ENCODE measurements at regions not wholly inside any gene's neighbourhood (a gene's known extent, or its start where the extent isn't known, plus 50 kb on each side); places are given as distances from the start of the nearest gene placed in this dataset.

DNA sequence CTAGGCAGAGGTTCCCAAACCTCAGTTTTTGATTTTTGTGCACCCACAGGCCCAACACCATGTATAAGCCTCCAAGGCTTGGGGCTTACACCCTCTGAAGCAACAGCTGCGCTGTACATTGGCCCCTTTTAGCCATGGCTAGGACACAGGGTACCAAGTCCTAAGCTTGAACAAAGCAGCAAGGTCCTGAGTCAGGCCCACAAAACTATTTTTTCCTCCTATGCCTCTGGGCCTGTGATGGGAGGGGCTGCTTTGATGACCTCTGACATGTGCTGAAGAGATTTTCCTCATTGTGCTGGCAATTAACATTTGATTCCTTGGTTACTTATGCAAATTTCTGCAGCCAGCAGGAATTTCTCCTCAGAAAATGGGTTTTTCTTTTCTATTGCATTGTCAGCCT lies 262.2 kb upstream of the CEP162 start:
- no peak overlapping the region for H3K27ac Mint-ChIP-seq
- Histone ChIP-seq H3K4me1 (ENCODE audit: control insufficient read depth, insufficient read depth, low read length) (no peaks in the 10 kb centered on the region), H3K4me3 (ENCODE audit: low read length) (no peak overlapping the region), H3K27me3 (ENCODE audit: control insufficient read depth, insufficient read depth, low read length, poor library complexity, severe bottlenecking) (no peaks in the 10 kb centered on the region), H3K9ac (ENCODE audit: extremely low read depth, low read length, poor library complexity, severe bottlenecking) (no peak overlapping the region), H3K9me3 (ENCODE audit: control insufficient read depth, low read length) (peaks cover 12% of the 10 kb centered on the region), H3K36me3 (ENCODE audit: control insufficient read depth, insufficient read depth, low read length) (no peaks in the 10 kb centered on the region), H3K27ac (ENCODE audit: low read depth, low read length) (no peak overlapping the region)
- H3K36me3 Mint-ChIP-seq (ENCODE audit: low read depth) = peaks cover 8% of the 10 kb centered on the region
- TF ChIP-seq, protein P1, sequence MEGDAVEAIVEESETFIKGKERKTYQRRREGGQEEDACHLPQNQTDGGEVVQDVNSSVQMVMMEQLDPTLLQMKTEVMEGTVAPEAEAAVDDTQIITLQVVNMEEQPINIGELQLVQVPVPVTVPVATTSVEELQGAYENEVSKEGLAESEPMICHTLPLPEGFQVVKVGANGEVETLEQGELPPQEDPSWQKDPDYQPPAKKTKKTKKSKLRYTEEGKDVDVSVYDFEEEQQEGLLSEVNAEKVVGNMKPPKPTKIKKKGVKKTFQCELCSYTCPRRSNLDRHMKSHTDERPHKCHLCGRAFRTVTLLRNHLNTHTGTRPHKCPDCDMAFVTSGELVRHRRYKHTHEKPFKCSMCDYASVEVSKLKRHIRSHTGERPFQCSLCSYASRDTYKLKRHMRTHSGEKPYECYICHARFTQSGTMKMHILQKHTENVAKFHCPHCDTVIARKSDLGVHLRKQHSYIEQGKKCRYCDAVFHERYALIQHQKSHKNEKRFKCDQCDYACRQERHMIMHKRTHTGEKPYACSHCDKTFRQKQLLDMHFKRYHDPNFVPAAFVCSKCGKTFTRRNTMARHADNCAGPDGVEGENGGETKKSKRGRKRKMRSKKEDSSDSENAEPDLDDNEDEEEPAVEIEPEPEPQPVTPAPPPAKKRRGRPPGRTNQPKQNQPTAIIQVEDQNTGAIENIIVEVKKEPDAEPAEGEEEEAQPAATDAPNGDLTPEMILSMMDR (conservative IDR thresholded peaks at IDR 0.05) = no peak
- no peak for DNase-seq
- no peak overlapping the region for H3K4me3 Mint-ChIP-seq
- peaks cover 38% of the 10 kb centered on the region for H3K9me3 Mint-ChIP-seq
- 89% methylated on average over 1 of the region's 1 CpG; no CpG with 5 or more reads in 1 of the 2 experiments for WGBS, 2 experiments (ENCODE audit: insufficient coverage in 1 of 2, insufficient read length in 1 of 2)
- peaks cover 6% of the 10 kb centered on the region for H3K4me1 Mint-ChIP-seq
- H3K27me3 Mint-ChIP-seq (ENCODE audit: insufficient read depth) = no peaks in the 10 kb centered on the region

DNA sequence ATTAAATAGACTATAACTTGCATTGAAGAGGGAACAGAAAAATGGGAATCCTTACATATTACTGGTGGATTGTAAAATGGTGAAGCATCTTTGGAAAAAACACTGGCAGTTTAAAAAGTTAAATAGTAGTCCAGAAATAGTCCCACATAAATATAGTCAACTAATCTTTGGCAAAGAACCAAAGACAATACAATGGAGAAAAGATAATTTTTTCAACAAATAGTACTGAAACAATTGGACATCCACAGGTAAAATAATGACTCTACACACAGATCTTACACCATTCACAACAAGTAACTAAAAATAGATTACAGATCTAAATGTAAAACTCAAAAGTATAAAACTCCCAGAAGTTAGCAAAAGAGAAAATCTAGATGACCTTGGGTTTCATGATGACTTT lies 259.1 kb upstream of the CEP162 start:
- TF ChIP-seq, protein P1 (conservative IDR thresholded peaks at IDR 0.05) = no peak
- Mint-ChIP-seq H3K4me3 (no peak overlapping the region), H3K27me3 (ENCODE audit: insufficient read depth) (peaks cover 3% of the 10 kb centered on the region), H3K27ac (no peak overlapping the region), H3K4me1 (no peaks in the 10 kb centered on the region), H3K36me3 (ENCODE audit: low read depth) (peaks cover 13% of the 10 kb centered on the region), H3K9me3 (peaks cover 56% of the 10 kb centered on the region)
- H3K9me3 ChIP-seq (ENCODE audit: control insufficient read depth, low read length) = peaks cover 26% of the 10 kb centered on the region
- no peaks in the 10 kb centered on the region for H3K4me1 ChIP-seq (ENCODE audit: control insufficient read depth, insufficient read depth, low read length)
- no peak for DNase-seq
- no peak overlapping the region for H3K4me3 ChIP-seq (ENCODE audit: low read length)
- H3K9ac ChIP-seq (ENCODE audit: extremely low read depth, low read length, poor library complexity, severe bottlenecking) = no peak overlapping the region
- no peak overlapping the region for H3K27ac ChIP-seq (ENCODE audit: low read depth, low read length)
- no peaks in the 10 kb centered on the region for H3K27me3 ChIP-seq (ENCODE audit: control insufficient read depth, insufficient read depth, low read length, poor library complexity, severe bottlenecking)
- H3K36me3 ChIP-seq (ENCODE audit: control insufficient read depth, insufficient read depth, low read length) = no peaks in the 10 kb centered on the region

DNA sequence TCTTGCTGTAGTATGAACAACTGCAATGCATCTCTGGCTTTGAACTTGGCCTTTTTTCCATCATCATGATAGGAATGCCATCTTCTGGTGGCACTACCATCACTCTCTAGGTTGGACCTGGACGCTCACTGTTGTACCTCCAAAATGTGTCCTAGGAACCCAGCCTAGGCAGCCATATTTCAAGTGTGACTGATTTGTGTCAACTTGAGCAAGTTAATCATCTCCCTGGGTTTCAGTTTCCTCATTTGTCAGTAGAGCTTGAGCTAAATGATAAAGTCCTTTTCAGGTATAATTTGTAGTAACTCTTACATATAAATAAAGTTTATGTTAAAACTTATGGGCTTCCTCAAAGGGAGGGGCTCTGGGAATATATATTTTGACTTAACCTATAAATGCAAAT lies 241.7 kb upstream of the CEP162 start:
- no peak overlapping the region for H3K4me3 ChIP-seq (ENCODE audit: low read length)
- Mint-ChIP-seq H3K4me3 (no peak overlapping the region), H3K27me3 (ENCODE audit: insufficient read depth) (no peaks in the 10 kb centered on the region), H3K36me3 (ENCODE audit: low read depth) (no peaks in the 10 kb centered on the region), H3K4me1 (peaks cover 26% of the 10 kb centered on the region), H3K27ac (no peak overlapping the region), H3K9me3 (peaks cover 9% of the 10 kb centered on the region)
- no peaks in the 10 kb centered on the region for H3K27me3 ChIP-seq (ENCODE audit: control insufficient read depth, insufficient read depth, low read length, poor library complexity, severe bottlenecking)
- no peaks in the 10 kb centered on the region for H3K36me3 ChIP-seq (ENCODE audit: control insufficient read depth, insufficient read depth, low read length)
- H3K9ac ChIP-seq (ENCODE audit: extremely low read depth, low read length, poor library complexity, severe bottlenecking) = no peak overlapping the region
- H3K4me1 ChIP-seq (ENCODE audit: control insufficient read depth, insufficient read depth, low read length) = peaks cover 5% of the 10 kb centered on the region
- H3K9me3 ChIP-seq (ENCODE audit: control insufficient read depth, low read length) = no peaks in the 10 kb centered on the region
- WGBS, 2 experiments (ENCODE audit: insufficient coverage in 1 of 2, insufficient read length in 1 of 2) = 93 to 100% methylated on average over 1 of the region's 1 CpG
- TF ChIP-seq, protein P1 (conservative IDR thresholded peaks at IDR 0.05) = no peak
- DNase-seq = no peak
- no peak overlapping the region for H3K27ac ChIP-seq (ENCODE audit: low read depth, low read length)
